ENCODE measurements at regions not wholly inside any gene's neighbourhood (a gene's known extent, or its start where the extent isn't known, plus 50 kb on each side); places are given as distances from the start of the nearest gene placed in this dataset.
"Not testable (repeated sequence)": the region's sequence is repeated elsewhere in the genome, so short reads cannot be mapped to it uniquely, and the experiment has no call there.

GRCh38 chr4:123216946-123217345 lies 179.6 kb upstream of the SPRY1 start:
- no peak for DNase-seq

GRCh38 chr4:123217664-123218063 lies 178.9 kb upstream of the SPRY1 start:
- no peak for DNase-seq

DNA sequence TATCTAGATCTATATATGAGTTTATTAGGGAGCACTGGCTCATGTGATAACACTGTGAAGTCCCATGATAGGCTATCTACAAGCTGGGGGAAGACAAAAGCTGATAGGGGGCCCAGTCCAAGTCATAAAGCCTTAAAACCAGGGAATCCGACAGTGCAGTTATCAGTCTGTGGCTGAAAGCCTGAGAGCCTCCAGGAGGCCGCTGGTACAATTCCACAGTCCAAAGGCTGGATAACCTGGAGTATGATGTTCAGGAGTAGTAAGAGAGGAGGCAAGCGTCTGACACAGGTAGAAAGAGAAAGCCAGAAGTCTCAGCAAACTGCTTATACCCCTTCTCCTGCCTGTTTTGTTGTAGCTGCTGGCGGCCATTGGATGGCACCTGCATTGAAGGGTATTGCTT lies 177.6 kb upstream of the SPRY1 start:
- DNase-seq, result no peak

DNA sequence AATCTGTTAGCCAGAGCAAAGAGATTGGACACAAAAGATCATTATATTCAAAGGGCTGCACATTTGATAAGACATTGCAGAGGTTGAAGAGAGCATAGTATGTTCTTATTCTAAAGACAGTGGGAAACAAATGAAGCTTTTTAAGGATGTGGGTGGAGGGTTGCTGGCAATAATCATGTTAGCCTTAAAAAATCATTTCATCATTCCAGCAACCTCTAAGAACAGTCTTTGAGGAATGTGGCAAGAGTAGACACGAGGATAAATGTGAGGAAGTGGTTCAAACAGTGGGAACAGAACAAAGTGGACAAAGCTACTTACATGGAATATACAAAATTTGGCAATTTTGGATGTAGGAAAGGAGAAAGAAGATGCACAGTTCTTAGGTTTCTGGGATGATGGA lies 167.3 kb upstream of the SPRY1 start:
- no peak for DNase-seq

DNA sequence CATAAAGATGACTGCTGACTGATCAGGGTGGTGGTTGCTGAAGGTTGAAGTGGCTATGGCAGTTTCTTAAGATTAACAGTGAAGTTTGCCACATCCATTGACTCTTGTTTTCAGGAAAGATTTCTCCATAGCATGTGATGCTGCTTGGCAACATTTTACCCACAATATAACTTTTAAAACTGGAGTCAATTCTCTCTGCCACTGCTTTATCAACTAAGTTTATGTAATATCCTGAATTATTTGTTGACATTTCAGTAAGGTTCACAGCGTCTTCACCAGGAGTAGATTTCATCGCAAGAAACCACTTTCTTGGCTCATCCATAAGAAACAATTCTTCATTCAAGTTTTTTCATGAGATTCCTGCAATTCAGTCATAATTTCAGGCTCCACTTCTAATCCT lies 166.5 kb upstream of the SPRY1 start:
- DNase-seq, result no peak

DNA sequence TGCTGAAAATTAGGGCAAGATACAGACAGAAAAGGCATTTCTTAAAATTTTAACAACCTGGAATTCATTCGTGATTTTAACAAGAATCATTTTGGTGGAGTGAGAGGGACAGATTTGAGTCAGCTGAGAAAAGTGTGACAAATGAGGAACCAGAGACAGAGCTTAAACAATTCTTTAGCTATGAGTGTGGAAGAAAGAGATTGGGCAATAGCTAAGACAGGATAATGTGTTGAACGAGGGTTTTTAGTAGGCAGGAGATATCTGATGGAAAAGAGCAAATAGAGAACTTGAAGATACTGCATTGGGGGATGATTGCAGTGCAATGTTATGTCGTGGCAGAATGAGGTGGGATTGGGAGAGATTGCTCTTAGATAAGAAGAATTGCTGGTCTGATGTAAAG lies 164.2 kb upstream of the SPRY1 start:
- no peak for DNase-seq

- no peak for DNase-seq
Observed at GRCh38 chr4:123233136-123233768, 163.3 kb upstream of the SPRY1 start.

- DNase-seq, result no peak
Observed at GRCh38 chr4:123234955-123235354, 161.6 kb upstream of the SPRY1 start.

GRCh38 chr4:123235431-123235830 lies 161.2 kb upstream of the SPRY1 start:
- DNase-seq, result no peak

DNA sequence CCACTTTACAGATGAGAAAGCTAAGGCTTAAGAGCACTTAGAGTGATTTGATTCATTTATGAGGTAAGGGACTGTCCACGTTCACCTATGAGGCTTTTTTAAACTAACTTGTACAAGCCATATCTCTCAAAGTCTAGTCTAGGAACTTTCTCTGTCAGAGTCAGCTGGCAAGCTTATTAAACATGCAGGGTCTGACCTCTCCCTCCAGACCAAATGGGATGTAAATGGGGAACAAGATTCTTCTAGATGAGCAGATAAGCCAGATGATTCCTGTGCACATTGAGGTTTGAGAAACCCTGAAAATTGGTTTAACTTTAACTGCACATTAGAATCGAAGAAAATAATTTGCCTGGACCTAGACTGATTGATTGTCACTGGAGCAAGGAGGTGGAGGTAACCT lies 160.0 kb upstream of the SPRY1 start:
- no peak for DNase-seq

DNA sequence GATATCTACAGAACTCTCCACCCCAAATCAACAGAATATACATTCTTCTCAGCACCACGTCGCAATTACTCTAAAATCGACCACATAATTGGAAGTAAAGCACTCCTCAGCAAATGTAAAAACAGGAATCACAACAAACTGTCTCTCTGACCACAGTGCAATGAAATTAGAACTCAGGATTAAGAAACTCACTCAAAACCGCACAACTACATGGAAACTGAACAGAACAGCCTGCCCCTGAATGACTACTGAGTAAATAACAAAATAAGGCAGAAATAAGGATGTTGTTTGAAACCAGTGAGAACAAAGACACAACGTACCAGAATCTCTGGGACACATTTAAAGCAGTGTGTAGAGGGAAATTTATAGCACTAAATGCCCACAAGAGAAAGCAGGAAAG lies 156.3 kb upstream of the SPRY1 start:
- DNase-seq, result not testable (repeated sequence)

DNA sequence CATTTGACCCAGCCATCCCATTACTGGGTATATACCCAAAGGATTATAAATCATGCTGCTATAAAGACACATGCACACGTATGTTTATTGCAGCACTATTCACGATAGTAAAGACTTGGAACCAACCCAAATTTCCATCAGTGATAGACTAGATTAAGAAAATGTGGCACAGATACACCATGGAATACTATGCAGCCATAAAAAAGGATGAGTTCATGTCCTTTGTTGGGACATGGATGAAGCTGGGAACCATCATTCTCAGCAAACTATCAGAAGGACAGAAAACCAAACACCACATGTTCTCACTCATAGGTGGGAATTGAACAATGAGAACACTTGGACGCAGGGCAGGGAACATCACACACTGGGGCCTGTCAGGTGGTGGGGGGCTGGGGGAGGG lies 153.4 kb upstream of the SPRY1 start:
- not testable (repeated sequence) for DNase-seq

GRCh38 chr4:123244137-123244536 lies 152.5 kb upstream of the SPRY1 start:
- peak in 6 of 56 donors; percentile 1 to 21 (median 5) for DNase-seq

DNA sequence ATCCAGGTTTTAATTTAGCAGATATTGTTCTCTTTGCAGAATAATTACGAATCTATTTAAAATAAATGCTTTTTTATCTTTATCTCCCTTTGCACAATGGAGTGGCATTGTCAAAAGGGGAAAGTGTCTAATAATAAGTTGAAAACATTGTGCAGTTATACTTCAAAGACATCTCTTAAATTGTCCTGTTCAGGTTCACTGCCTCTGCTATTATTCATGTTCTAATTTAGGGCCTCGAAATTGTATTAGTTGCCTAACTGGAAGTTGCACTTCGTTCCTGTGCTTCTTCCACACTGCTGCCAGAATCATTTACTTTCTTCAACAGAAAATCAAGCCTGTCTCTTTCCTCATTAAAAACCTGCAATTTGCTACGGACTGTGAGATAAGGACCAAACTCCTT lies 150.5 kb upstream of the SPRY1 start:
- DNase-seq, result no peak

DNA sequence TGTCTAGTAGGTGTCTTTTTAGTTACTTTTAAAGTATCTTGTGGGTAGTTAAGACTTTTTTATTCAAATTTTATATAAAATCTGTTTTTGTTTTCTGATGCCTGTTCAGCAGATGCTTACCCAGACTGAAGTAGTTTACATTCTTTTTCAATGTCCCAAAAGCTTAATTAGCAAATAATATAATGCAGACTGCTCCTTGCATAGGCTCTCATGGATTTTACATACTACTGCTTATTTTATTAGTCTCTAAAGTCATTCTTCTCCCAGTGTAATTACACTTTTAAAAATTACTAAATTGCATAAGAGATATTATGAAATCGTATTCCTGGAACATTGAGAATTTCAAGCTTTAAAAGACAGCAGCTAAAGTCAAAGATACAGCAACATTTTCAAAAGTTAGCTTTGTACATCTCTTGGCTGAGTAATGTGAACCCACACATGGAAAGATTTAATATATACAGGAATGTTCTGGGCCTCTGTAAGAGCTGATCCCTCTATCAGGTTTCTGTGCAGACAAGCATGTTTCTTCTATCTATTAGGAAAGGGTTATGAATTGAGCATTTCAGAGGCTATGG lies 148.4 kb upstream of the SPRY1 start:
- DNase-seq, result no peak

GRCh38 chr4:123249821-123250220 lies 146.8 kb upstream of the SPRY1 start:
- DNase-seq, result no peak

DNA sequence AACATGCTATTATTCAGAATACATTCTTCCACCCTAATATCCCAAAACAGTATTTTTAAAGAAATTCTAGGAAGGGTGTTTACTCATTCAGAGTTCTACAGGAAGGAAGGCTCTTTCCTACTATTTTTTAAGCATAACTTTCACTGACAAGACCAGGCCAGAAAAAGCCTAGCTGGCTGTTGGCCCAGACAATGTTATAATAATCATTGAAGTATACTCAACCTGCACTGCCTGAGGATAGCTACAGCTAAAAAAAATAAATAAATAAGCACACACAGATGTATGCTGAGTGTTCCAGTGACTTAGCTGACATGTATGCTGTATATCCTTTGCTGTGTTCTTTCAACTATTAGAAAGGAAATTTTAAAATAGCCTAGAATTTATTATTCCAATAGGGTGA lies 145.8 kb upstream of the SPRY1 start:
- DNase-seq, result no peak

- no peak for DNase-seq
Observed at GRCh38 chr4:123255971-123256370, 140.6 kb upstream of the SPRY1 start.

DNA sequence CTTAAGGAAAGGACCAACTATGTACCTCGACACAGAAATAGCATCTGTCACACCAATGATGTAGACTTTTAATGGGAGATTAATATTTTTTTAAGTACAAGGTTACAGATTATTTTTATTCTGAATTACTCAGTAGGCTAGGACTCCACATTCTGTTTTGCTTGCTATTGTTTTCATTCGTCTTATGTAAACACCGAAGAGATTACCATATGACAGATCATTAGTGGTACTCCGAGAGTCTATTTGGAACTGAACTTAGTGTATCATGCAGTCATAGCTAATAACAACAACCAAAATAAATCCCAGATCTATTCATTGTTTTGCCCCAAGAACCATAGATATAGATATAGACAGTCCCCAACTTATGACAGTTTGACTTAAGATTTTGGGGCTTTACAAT lies 139.7 kb upstream of the SPRY1 start:
- no peak for DNase-seq

DNA sequence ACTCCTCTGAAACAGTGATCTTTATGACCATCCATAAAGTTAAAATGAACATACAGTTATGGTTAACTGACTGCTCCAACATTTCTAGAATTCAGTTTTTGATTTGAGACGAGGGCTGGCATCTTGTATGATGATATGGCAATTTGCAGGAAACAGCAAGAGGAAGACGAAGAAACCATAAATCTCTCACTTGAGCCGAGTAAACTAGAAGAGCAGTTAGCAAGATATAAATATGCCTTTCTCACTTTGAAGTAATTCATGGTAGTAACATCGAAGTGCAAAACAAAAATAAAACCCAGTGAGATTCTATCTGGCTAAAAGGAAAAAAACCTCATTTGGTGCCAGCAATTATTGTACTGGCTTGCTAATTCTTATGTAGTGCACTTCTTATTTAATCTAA lies 139.0 kb upstream of the SPRY1 start:
- no peak for DNase-seq

GRCh38 chr4:123259676-123260646 lies 136.6 kb upstream of the SPRY1 start:
- no peak for DNase-seq

GRCh38 chr4:123260653-123261052 lies 135.9 kb upstream of the SPRY1 start:
- no peak for DNase-seq

GRCh38 chr4:123262080-123262479 lies 134.5 kb upstream of the SPRY1 start:
- DNase-seq, result no peak
